ENCODE measurements at regions not wholly inside any gene's neighbourhood (a gene's known extent, or its start where the extent isn't known, plus 50 kb on each side); places are given as distances from the start of the nearest gene placed in this dataset.

GRCh38 chr15:97528238-97528637 lies 432.3 kb upstream of the ARRDC4 start:
- no peaks in the 10 kb centered on the region for H3K9me1 ChIP-seq (replicated peaks; ENCODE audit: control insufficient read depth, extremely low read depth, insufficient read depth, low read length)
- no peak overlapping the region for H2AFZ ChIP-seq (ENCODE audit: low read depth, low read length)
- no peak for FAIRE-seq
- no peak overlapping the region for H3K9ac ChIP-seq (replicated peaks; ENCODE audit: extremely low read depth, insufficient read depth, low read length)
- POLR2A ChIA-PET, result no interaction called here
- no peak for DNase-seq (ENCODE audit: low read depth, low spot score)
- no peak for TF ChIP-seq FOS (IDR thresholded peaks at IDR 0.05; ENCODE audit: borderline replicate concordance, insufficient read depth, low read length)
- TF ChIP-seq, protein P1, sequence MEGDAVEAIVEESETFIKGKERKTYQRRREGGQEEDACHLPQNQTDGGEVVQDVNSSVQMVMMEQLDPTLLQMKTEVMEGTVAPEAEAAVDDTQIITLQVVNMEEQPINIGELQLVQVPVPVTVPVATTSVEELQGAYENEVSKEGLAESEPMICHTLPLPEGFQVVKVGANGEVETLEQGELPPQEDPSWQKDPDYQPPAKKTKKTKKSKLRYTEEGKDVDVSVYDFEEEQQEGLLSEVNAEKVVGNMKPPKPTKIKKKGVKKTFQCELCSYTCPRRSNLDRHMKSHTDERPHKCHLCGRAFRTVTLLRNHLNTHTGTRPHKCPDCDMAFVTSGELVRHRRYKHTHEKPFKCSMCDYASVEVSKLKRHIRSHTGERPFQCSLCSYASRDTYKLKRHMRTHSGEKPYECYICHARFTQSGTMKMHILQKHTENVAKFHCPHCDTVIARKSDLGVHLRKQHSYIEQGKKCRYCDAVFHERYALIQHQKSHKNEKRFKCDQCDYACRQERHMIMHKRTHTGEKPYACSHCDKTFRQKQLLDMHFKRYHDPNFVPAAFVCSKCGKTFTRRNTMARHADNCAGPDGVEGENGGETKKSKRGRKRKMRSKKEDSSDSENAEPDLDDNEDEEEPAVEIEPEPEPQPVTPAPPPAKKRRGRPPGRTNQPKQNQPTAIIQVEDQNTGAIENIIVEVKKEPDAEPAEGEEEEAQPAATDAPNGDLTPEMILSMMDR (IDR thresholded peaks at IDR 0.05; ENCODE audit: extremely low read depth in 1 of 2, insufficient read depth in 1 of 2, low read depth in 1 of 2, low read length in 2 of 2), result no peak
- TF ChIP-seq EZH2 (IDR thresholded peaks at IDR 0.05; ENCODE audit: borderline replicate concordance, low read depth, low read length, severe bottlenecking), result no peak
- TF ChIP-seq GATA2 (IDR thresholded peaks at IDR 0.05; ENCODE audit: insufficient read depth, insufficient read length, low read depth, low read length), result no peak
- no peak for TF ChIP-seq MYC (IDR thresholded peaks at IDR 0.05; ENCODE audit: low read depth, low read length)
- TF ChIP-seq JUN (IDR thresholded peaks at IDR 0.05; ENCODE audit: borderline replicate concordance, insufficient read depth, insufficient read length, low read depth), result no peak
- no peak for TF ChIP-seq POLR2A (IDR thresholded peaks at IDR 0.05; ENCODE audit: low read depth, low read length)
- no peak for TF ChIP-seq MAX (IDR thresholded peaks at IDR 0.05; ENCODE audit: insufficient read depth, insufficient read length)
- CTCF ChIA-PET, result no interaction called here
- no peaks in the 10 kb centered on the region for H3K36me3 ChIP-seq (ENCODE audit: control insufficient read depth in 2 of 2, extremely low read depth in 1 of 2, insufficient read depth in 2 of 2, low read length in 2 of 2)
- no TSS peak for BruUV-seq (replicated peaks)
- no peak overlapping the region for H3K4me3 ChIP-seq (replicated peaks in 1 of 3; ENCODE audit: insufficient read depth in 1 of 3, low read depth in 1 of 3, low read length in 3 of 3)
- H3K4me2 ChIP-seq (ENCODE audit: insufficient read depth, low read length), result no peak overlapping the region
- no peaks in the 10 kb centered on the region for H3K9me3 ChIP-seq (replicated peaks; ENCODE audit: control insufficient read depth, insufficient read depth, low read length)
- no peaks in the 10 kb centered on the region for H4K20me1 ChIP-seq (replicated peaks; ENCODE audit: control insufficient read depth, extremely low read depth, insufficient read depth, low read length)
- H3K79me2 ChIP-seq (ENCODE audit: control insufficient read depth, insufficient read depth, low read length), result no peaks in the 10 kb centered on the region
- H3K27me3 ChIP-seq (ENCODE audit: control insufficient read depth in 2 of 2, insufficient read depth in 2 of 2, low read length in 2 of 2), result no peaks in the 10 kb centered on the region
- intact Hi-C loops (cut with micrococcal nuclease) (no loop called here), dilution Hi-C loops (cut with MboI; ENCODE audit: extremely low pct_ligation_motif_present, low sequenced_read_pairs) (no loop called here)
- H3K27ac ChIP-seq (ENCODE audit: insufficient read depth, low read depth, low read length), result no peak overlapping the region
- no peaks in the 10 kb centered on the region for H3K4me1 ChIP-seq (ENCODE audit: control insufficient read depth, extremely low read depth, insufficient read depth, low read length)

All from endothelial cell of umbilical vein (primary cell).